ENCODE measurements at regions not wholly inside any gene's neighbourhood (a gene's known extent, or its start where the extent isn't known, plus 50 kb on each side); places are given as distances from the start of the nearest gene placed in this dataset.

DNA sequence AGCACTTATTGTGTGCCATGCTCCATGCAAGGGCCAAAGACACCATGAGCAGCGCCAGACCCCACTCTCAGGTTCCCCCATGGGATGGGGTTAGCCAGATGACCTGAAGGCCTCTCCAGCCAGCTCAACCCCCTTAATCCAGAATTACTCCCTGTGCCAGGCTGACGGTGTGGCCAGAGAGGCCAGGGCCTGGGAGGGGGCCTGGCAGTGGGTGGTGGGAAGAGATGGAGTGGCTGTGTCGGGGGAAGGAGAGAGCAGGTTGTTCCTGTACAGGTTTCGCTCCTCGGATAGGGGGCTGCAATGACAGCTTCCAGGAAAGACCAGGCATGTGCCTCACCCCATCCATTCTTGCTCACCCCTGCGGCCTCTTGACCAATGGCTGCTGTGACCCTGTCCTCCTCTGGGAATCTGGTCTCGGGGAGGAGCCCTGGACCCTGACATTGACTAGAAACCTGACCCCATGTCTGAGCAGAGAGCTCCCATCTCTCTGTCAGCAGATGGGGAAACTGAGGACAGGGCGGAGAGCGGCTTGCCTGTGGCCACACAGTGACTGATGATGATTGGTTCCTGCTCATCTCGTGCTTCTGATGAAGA is 345.3 kb downstream of the MATN1 start:
- TF ChIP-seq GATA3 (IDR thresholded peaks at IDR 0.05; ENCODE audit: low read depth, low read length), result no peak
- no peak for TF ChIP-seq GATA2 (IDR thresholded peaks at IDR 0.05; ENCODE audit: low read depth, low read length)

Data from SH-SY5Y (cell line).